GM21367 (cell line): ENCODE measurements at regions not wholly inside any gene's neighbourhood (a gene's known extent, or its start where the extent isn't known, plus 50 kb on each side); places are given as distances from the start of the nearest gene placed in this dataset.

Source experiments
- ATAC-seq: cut with Tn5 transposase; IDR thresholded peaks from one replicate; pipeline ENCODE4 v1.9.1; 2021; ENCODE audit not compliant: unreplicated experiment

- no peak for ATAC-seq
Measured at GRCh38 chr12:45667761-45668160, 61.7 kb upstream of the ARID2 start.

GRCh38 chr12:45668641-45669040, 60.9 kb upstream of the ARID2 start:
- ATAC-seq = no peak

GRCh38 chr12:45669093-45669492, 60.4 kb upstream of the ARID2 start:
- peak; percentile 85 for ATAC-seq

- ATAC-seq = no peak
Measured at GRCh38 chr12:45669792-45670191, 59.7 kb upstream of the ARID2 start.

- peak; percentile 70 for ATAC-seq
Measured at GRCh38 chr12:45670346-45671065, 59.0 kb upstream of the ARID2 start.

GRCh38 chr12:45671254-45671653, 58.3 kb upstream of the ARID2 start:
- no peak for ATAC-seq

DNA sequence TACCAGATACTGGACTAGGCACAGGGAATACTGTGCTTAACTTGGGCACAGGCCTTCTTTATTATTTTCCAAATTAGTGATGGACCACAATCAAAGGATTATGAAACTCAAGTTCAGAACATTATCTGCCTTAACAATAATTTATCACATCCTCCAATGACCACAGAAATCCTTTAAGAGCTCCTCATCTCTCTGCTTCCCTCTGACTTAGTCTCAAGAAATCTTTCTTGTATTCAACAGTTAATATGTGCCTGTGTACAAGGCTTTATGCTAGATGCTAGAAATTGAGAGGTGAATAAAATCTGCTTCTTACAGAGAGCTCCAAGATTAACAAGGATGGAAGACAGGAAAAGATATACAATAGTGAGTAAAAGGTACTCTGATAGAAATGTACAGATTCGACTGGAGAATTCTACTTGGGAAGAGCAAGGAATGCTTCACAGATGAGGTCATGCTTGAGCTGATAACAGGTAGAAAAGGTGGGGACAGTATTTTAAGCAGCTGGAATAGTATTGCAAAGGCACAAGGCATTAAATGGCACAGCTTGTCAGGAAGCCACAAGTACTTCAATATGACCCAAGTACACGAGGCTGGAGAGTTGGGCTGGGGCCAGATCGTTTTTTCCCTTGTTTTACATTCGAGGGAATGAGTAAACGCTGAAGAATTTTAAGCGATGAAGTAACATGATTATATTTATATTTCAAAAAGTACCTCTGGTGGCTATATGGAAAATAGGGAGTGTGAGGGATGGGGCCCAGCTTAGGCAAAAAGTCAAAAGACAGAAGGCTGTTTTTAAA, 55.1 kb upstream of the ARID2 start:
- ATAC-seq = no peak

DNA sequence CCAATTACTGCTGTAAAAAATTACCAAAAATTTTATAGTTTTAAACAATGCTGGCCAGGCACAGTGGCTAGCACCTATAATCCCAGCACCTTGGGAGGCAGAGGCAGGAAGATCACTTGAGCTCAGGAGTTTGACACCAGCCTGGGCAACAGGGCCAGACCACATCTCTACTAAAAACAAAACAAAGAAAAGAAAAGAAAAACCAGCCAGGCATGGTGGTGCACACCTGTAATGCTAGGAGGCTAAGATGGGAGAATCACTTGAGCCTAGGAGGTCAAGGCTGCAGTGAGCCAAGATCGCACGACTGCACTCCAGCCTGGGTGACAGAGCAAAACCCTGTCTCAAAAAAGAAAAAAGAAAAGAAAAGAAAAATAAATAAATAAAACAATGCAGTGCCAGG, 54.0 kb upstream of the ARID2 start:
- ATAC-seq = no peak
